CD4-positive, alpha-beta T cell (primary cell): ENCODE measurements at regions not wholly inside any gene's neighbourhood (a gene's known extent, or its start where the extent isn't known, plus 50 kb on each side); places are given as distances from the start of the nearest gene placed in this dataset.

ENCODE experiments used
- ATAC-seq: fragments of 200-7000 bp; cut with Tn5 transposase; one replicate; pipeline ENCODE4 v1.10.0; 2022; ENCODE audit warnings: mild to moderate bottlenecking; ENCODE audit not compliant: poor library complexity
- CTCF ChIA-PET: fragments of 350-600 bp; sonication (Branson Sonifier 250); formaldehyde crosslinking; loops from one replicate; lab custom pipeline; 2021; ENCODE audit warnings: antibody characterized with exemption, inconsistent platforms; lab: Charles Lee
- POLR2A ChIA-PET: fragments of 350-600 bp; sonication (Branson Sonifier 250); formaldehyde crosslinking; loops from one replicate; lab custom pipeline; 2021; ENCODE audit warnings: antibody characterized with exemption, inconsistent platforms; lab: Charles Lee
- DNase-seq, 14 experiments: peaks; one replicate each; pipeline ENCODE4 v3.0.0-alpha.2; 2013 to 2020; ENCODE audit warnings: mixed read lengths in 2 of 14
- H3K27ac ChIP-seq, 2 donors: one replicate each; pipeline versions ENCODE4 v1.5.1 to v1.7.0; 2013; ENCODE audit warnings: low read length in 2 of 2, low read depth in 1 of 2, mild to moderate bottlenecking in 1 of 2
- H3K27me3 ChIP-seq, 2 experiments: 1 replicate in 1 of 2; 2 replicates in 1 of 2; pipeline versions ENCODE4 v1.6.1 to v1.7.0; 2013; ENCODE audit warnings: low read length in 2 of 2, control low read depth in 1 of 2, mild to moderate bottlenecking in 1 of 2, moderate library complexity in 1 of 2; ENCODE audit not compliant: insufficient read depth in 2 of 2, control insufficient read depth in 1 of 2
- H3K36me3 ChIP-seq: one replicate; pipeline ENCODE4 v1.6.1; 2013; ENCODE audit warnings: low read length, control low read depth; ENCODE audit not compliant: insufficient read depth
- H3K4me1 ChIP-seq: one replicate; pipeline ENCODE4 v1.6.1; 2013; ENCODE audit warnings: low read length, control low read depth; ENCODE audit not compliant: insufficient read depth
- H3K4me3 ChIP-seq: one replicate; pipeline ENCODE4 v1.5.1; 2013; ENCODE audit warnings: mild to moderate bottlenecking, low read length, moderate library complexity
- H3K9me3 ChIP-seq, 2 experiments: 1 replicate in 1 of 2; 2 replicates in 1 of 2; pipeline versions ENCODE4 v1.6.1 to v1.7.0; 2013; ENCODE audit warnings: low read length in 2 of 2, mild to moderate bottlenecking in 2 of 2, control low read depth in 1 of 2, moderate library complexity in 1 of 2; ENCODE audit not compliant: control insufficient read depth in 1 of 2, insufficient read depth in 1 of 2
- H3K27ac Mint-ChIP-seq: one replicate; pipeline ENCODE4 v1.8.0; 2020; ENCODE audit warnings: mixed read lengths
- H3K27me3 Mint-ChIP-seq: one replicate; pipeline ENCODE4 v1.8.0; 2021; ENCODE audit warnings: mixed read lengths
- H3K36me3 Mint-ChIP-seq: one replicate; pipeline ENCODE4 v1.8.0; 2021; ENCODE audit warnings: low read depth, mixed read lengths
- H3K4me1 Mint-ChIP-seq: one replicate; pipeline ENCODE4 v1.8.0; 2021; ENCODE audit warnings: low read depth, mixed read lengths
- H3K4me3 Mint-ChIP-seq: one replicate; pipeline ENCODE4 v1.8.0; 2020; ENCODE audit warnings: mild to moderate bottlenecking, mixed read lengths
- H3K9me3 Mint-ChIP-seq: one replicate; pipeline ENCODE4 v1.8.0; 2020; ENCODE audit warnings: mixed read lengths
- intact Hi-C, 2 experiments: fragments of 100-400 bp; cut with DNase I in 1 of 2; cut with micrococcal nuclease in 1 of 2; formaldehyde crosslinking; loops; one replicate each; pipeline versions ENCODE4 v1.15.1 to v1.9.0; 2023 to 2025; cut with DNase I, micrococcal nuclease
- TF ChIP-seq, protein P1 (sequence below): fragments of 200-600 bp; IDR thresholded peaks from one replicate; pipeline ENCODE4 v1.8.0; 2022; ENCODE audit warnings: antibody characterized with exemption, mild to moderate bottlenecking

- Mint-ChIP-seq H3K27me3 (no peaks in the 10 kb centered on the region), H3K4me3 (no peak overlapping the region), H3K27ac (no peak overlapping the region), H3K36me3 (no peaks in the 10 kb centered on the region), H3K4me1 (no peaks in the 10 kb centered on the region), H3K9me3 (no peaks in the 10 kb centered on the region)
- Histone ChIP-seq H3K27me3 (no peaks in the 10 kb centered on the region), H3K36me3 (no peaks in the 10 kb centered on the region), H3K27ac (no peak overlapping the region), H3K4me1 (no peaks in the 10 kb centered on the region), H3K9me3 (peaks cover 0 to 22% of the 10 kb centered on the region in 2 experiments), H3K4me3 (no peak overlapping the region)
- TF ChIP-seq, protein P1, sequence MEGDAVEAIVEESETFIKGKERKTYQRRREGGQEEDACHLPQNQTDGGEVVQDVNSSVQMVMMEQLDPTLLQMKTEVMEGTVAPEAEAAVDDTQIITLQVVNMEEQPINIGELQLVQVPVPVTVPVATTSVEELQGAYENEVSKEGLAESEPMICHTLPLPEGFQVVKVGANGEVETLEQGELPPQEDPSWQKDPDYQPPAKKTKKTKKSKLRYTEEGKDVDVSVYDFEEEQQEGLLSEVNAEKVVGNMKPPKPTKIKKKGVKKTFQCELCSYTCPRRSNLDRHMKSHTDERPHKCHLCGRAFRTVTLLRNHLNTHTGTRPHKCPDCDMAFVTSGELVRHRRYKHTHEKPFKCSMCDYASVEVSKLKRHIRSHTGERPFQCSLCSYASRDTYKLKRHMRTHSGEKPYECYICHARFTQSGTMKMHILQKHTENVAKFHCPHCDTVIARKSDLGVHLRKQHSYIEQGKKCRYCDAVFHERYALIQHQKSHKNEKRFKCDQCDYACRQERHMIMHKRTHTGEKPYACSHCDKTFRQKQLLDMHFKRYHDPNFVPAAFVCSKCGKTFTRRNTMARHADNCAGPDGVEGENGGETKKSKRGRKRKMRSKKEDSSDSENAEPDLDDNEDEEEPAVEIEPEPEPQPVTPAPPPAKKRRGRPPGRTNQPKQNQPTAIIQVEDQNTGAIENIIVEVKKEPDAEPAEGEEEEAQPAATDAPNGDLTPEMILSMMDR, result no peak
- POLR2A ChIA-PET, result no interaction called here
- CTCF ChIA-PET, result no interaction called here
- intact Hi-C loops, result no loop called here
- no peak for DNase-seq
- ATAC-seq, result no peak
Measured at GRCh38 chr2:187001248-187001647, 152.3 kb upstream of the ZSWIM2 start.

- H3K27me3 Mint-ChIP-seq, result no peaks in the 10 kb centered on the region
- Histone ChIP-seq H3K9me3 (no peaks in the 10 kb centered on the region), H3K4me1 (no peaks in the 10 kb centered on the region), H3K36me3 (no peaks in the 10 kb centered on the region), H3K27me3 (no peaks in the 10 kb centered on the region), H3K27ac (no peak overlapping the region), H3K4me3 (no peak overlapping the region)
- POLR2A ChIA-PET, result no interaction called here
- no peaks in the 10 kb centered on the region for H3K9me3 Mint-ChIP-seq
- CTCF ChIA-PET, result no interaction called here
- no peaks in the 10 kb centered on the region for H3K36me3 Mint-ChIP-seq
- ATAC-seq (no peak), DNase-seq (no peak)
- TF ChIP-seq, protein P1, result no peak
- no peaks in the 10 kb centered on the region for H3K4me1 Mint-ChIP-seq
- H3K4me3 Mint-ChIP-seq, result no peak overlapping the region
- intact Hi-C loops, result no loop called here
- no peak overlapping the region for H3K27ac Mint-ChIP-seq
Measured at GRCh38 chr2:186995092-186995491, 146.1 kb upstream of the ZSWIM2 start.

DNA sequence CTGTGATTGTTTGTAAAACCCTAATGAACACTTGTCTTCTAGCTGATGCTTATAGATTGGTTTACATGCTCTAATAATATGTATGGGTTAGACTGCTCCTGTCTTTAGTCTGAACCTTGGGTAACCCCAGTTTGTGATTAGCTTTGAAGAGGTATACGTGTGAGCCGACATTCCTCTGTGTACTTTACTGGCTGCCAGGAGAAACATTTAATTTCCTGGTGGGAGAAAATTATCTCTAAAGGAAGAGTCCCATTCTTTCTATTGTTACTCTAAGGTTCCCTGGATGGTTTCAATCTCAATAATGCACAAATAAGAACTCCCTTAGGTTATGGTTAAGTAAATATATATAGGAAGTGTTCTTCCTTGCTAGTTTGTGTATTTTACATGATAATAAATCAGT, 143.6 kb upstream of the ZSWIM2 start:
- H3K27me3 Mint-ChIP-seq, result no peaks in the 10 kb centered on the region
- TF ChIP-seq, protein P1, result no peak
- Histone ChIP-seq H3K4me3 (no peak overlapping the region), H3K9me3 (no peaks in the 10 kb centered on the region), H3K27ac (no peak overlapping the region), H3K36me3 (no peaks in the 10 kb centered on the region), H3K4me1 (no peaks in the 10 kb centered on the region), H3K27me3 (no peaks in the 10 kb centered on the region)
- DNase-seq, result no peak
- intact Hi-C loops, result no loop called here
- H3K27ac Mint-ChIP-seq, result no peak overlapping the region
- H3K4me1 Mint-ChIP-seq, result no peaks in the 10 kb centered on the region
- no peak overlapping the region for H3K4me3 Mint-ChIP-seq
- no peaks in the 10 kb centered on the region for H3K36me3 Mint-ChIP-seq
- ATAC-seq, result no peak
- ChIA-PET POLR2A (no interaction called here), CTCF (no interaction called here)
- H3K9me3 Mint-ChIP-seq, result peaks cover 3% of the 10 kb centered on the region
